HG03442 (cell line): ENCODE measurements at regions not wholly inside any gene's neighbourhood (a gene's known extent, or its start where the extent isn't known, plus 50 kb on each side); places are given as distances from the start of the nearest gene placed in this dataset.
"Not testable (repeated sequence)": the region's sequence is repeated elsewhere in the genome, so short reads cannot be mapped to it uniquely, and the experiment has no call there.

Source experiments
- ATAC-seq: cut with Tn5 transposase; IDR thresholded peaks from one replicate; pipeline ENCODE4 v1.9.1; 2021; ENCODE audit warnings: mild to moderate bottlenecking, moderate library complexity; ENCODE audit not compliant: unreplicated experiment

GRCh38 chrX:45447331-45447730 lies 246.7 kb upstream of the DIPK2B start:
- ATAC-seq, result no peak

GRCh38 chrX:45445745-45446412 lies 245.2 kb upstream of the DIPK2B start:
- no peak for ATAC-seq

GRCh38 chrX:45437186-45437585 lies 236.5 kb upstream of the DIPK2B start:
- ATAC-seq, result no peak

GRCh38 chrX:45435481-45435880 lies 234.8 kb upstream of the DIPK2B start:
- no peak for ATAC-seq

GRCh38 chrX:45434231-45434630 lies 233.6 kb upstream of the DIPK2B start:
- no peak for ATAC-seq

GRCh38 chrX:45428831-45429230 lies 228.2 kb upstream of the DIPK2B start:
- no peak for ATAC-seq

GRCh38 chrX:45424326-45424725 lies 223.7 kb upstream of the DIPK2B start:
- no peak for ATAC-seq

- no peak for ATAC-seq
Observed at GRCh38 chrX:45422216-45422925, 221.7 kb upstream of the DIPK2B start.

GRCh38 chrX:45421806-45422205 lies 221.1 kb upstream of the DIPK2B start:
- ATAC-seq, result no peak

GRCh38 chrX:45404206-45404605 lies 203.5 kb upstream of the DIPK2B start:
- ATAC-seq, result no peak

GRCh38 chrX:45401923-45402322 lies 201.2 kb upstream of the DIPK2B start:
- no peak for ATAC-seq

- ATAC-seq, result not testable (repeated sequence)
Observed at GRCh38 chrX:45400951-45401725, 200.5 kb upstream of the DIPK2B start.

- ATAC-seq, result no peak
Observed at GRCh38 chrX:45400027-45400779, 199.5 kb upstream of the DIPK2B start.

GRCh38 chrX:45385757-45386156 lies 185.1 kb upstream of the DIPK2B start:
- ATAC-seq, result no peak

- no peak for ATAC-seq
Observed at GRCh38 chrX:45381841-45382240, 181.2 kb upstream of the DIPK2B start.

- no peak for ATAC-seq
Observed at GRCh38 chrX:45381366-45381765, 180.7 kb upstream of the DIPK2B start.

- ATAC-seq, result no peak
Observed at GRCh38 chrX:45379236-45379635, 178.6 kb upstream of the DIPK2B start.

GRCh38 chrX:45372151-45372550 lies 171.5 kb upstream of the DIPK2B start:
- no peak for ATAC-seq

- no peak for ATAC-seq
Observed at GRCh38 chrX:45368705-45369104, 168.0 kb upstream of the DIPK2B start.

GRCh38 chrX:45363596-45363995 lies 162.9 kb upstream of the DIPK2B start:
- ATAC-seq, result no peak

- ATAC-seq, result no peak
Observed at GRCh38 chrX:45360571-45360970, 159.9 kb upstream of the DIPK2B start.
